ENCODE measurements at regions not wholly inside any gene's neighbourhood (a gene's known extent, or its start where the extent isn't known, plus 50 kb on each side); places are given as distances from the start of the nearest gene placed in this dataset.

DNA sequence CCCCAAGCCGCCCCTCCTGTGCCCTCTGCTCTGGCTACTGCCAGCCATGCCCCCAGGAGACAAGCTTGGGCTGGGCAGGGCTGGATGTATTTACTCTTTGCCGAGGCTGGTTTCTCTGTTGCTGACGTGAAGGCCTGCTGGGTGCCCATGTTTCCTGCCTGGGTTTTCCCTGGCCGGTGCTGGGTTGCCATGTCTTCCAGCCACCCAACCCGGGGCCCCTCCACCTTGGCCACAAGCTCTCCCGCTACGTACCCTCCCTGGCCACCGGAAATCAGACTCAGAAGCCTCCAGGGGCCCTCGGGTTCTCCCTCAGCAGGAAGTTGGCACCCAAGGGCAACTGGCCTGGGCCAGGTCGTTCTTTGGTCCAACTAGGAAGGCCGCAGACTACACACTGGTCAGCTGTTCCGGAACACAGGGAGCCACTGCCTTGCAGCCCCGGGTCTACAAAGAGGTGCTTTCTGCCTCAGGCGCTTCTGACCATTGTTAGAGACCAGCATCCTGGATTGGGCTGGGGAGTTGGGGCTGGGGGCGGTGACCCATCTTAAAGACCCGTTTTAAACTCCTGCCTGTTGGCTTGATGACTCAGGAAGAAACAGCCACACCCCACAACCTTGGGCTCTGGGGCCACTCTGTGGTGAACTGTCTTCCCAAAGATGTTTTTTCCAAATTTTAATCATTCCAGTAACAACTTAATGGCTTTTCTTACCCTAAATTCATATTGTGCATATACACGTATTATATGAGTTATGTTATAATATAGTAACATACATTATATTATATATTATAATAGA is 71.2 kb upstream of the RUNX3 start:
- Histone ChIP-seq H3T11ph (ENCODE audit: low read length) (no peak overlapping the region), H4K5ac (ENCODE audit: insufficient read length, low read depth, low read length) (no peak overlapping the region), H3K9ac (ENCODE audit: extremely low read depth, insufficient read length, low read length) (no peak overlapping the region), H3K4ac (ENCODE audit: low read depth, low read length) (no peak overlapping the region), H4K8ac (replicated peaks; ENCODE audit: insufficient read length, low read depth, low read length) (no peak overlapping the region), H4K91ac (ENCODE audit: insufficient read length, low read depth, low read length) (no peak overlapping the region), H3K27ac (ENCODE audit: insufficient read length, low read depth, low read length) (no peak overlapping the region), H3K4me2 (ENCODE audit: insufficient read depth, insufficient read length, low read length) (no peak overlapping the region), H2BK15ac (ENCODE audit: low read depth, low read length) (no peak overlapping the region), H3K27me3 (ENCODE audit: insufficient read depth, low read length) (no peaks in the 10 kb centered on the region), H3K79me2 (ENCODE audit: insufficient read depth, low read length) (no peaks in the 10 kb centered on the region), H3K23ac (ENCODE audit: insufficient read length, low read depth, low read length) (no peak overlapping the region), H2BK5ac (ENCODE audit: insufficient read length, low read length) (no peak overlapping the region), H3K9me3 (ENCODE audit: control insufficient read depth, low read depth, low read length) (no peaks in the 10 kb centered on the region), H2AFZ (ENCODE audit: low read length) (no peak overlapping the region), H2AK5ac (ENCODE audit: insufficient read length, low read length) (no peak overlapping the region), H3K79me1 (ENCODE audit: insufficient read depth, low read depth, low read length, poor library complexity, severe bottlenecking) (no peaks in the 10 kb centered on the region), H3K14ac (ENCODE audit: insufficient read depth, low read length) (no peak overlapping the region), H3K18ac (ENCODE audit: insufficient read length, low read depth, low read length) (no peak overlapping the region), H2BK120ac (ENCODE audit: low read depth, low read length, poor library complexity, severe bottlenecking) (no peak overlapping the region), H3K4me1 (ENCODE audit: insufficient read depth, low read length) (no peaks in the 10 kb centered on the region), H2BK20ac (ENCODE audit: low read depth, low read length, poor library complexity, severe bottlenecking) (no peak overlapping the region), H3K23me2 (ENCODE audit: insufficient read length, low read depth, low read length, poor library complexity, severe bottlenecking) (no peaks in the 10 kb centered on the region), H3K56ac (ENCODE audit: insufficient read length, low read depth, low read length) (no peak overlapping the region), H2BK12ac (ENCODE audit: insufficient read length, low read depth, low read length) (no peak overlapping the region), H4K20me1 (ENCODE audit: control insufficient read depth, insufficient read depth, insufficient read length) (no peaks in the 10 kb centered on the region)
- peaks cover under 1% of the 10 kb centered on the region for H3K27me3 Mint-ChIP-seq (ENCODE audit: low read depth)
- H3K9me3 Mint-ChIP-seq, result no peaks in the 10 kb centered on the region
- WGBS (ENCODE audit: extremely low coverage, insufficient read length, low lambda C conversion rate), result no CpG with 5 or more reads among the region's 17 CpGs
- TF ChIP-seq, protein P1, sequence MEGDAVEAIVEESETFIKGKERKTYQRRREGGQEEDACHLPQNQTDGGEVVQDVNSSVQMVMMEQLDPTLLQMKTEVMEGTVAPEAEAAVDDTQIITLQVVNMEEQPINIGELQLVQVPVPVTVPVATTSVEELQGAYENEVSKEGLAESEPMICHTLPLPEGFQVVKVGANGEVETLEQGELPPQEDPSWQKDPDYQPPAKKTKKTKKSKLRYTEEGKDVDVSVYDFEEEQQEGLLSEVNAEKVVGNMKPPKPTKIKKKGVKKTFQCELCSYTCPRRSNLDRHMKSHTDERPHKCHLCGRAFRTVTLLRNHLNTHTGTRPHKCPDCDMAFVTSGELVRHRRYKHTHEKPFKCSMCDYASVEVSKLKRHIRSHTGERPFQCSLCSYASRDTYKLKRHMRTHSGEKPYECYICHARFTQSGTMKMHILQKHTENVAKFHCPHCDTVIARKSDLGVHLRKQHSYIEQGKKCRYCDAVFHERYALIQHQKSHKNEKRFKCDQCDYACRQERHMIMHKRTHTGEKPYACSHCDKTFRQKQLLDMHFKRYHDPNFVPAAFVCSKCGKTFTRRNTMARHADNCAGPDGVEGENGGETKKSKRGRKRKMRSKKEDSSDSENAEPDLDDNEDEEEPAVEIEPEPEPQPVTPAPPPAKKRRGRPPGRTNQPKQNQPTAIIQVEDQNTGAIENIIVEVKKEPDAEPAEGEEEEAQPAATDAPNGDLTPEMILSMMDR (conservative IDR thresholded peaks at IDR 0.05), result no peak
- peaks cover 5 to 19% of the 10 kb centered on the region in 2 experiments; a peak in 3 of 4 replicates for H3K4me1 Mint-ChIP-seq
- no peak for DNase-seq
- H3K27ac Mint-ChIP-seq, result no peak overlapping the region
- H3K36me3 Mint-ChIP-seq (ENCODE audit: insufficient read depth in 1 of 3, low read depth in 3 of 3), result no peaks in the 10 kb centered on the region
- no peak overlapping the region for H3K4me3 Mint-ChIP-seq

Measured in H9 (cell line).